Parathyroid adenoma (tissue), 2 donors: ENCODE measurements at regions not wholly inside any gene's neighbourhood (a gene's known extent, or its start where the extent isn't known, plus 50 kb on each side); places are given as distances from the start of the nearest gene placed in this dataset.

Experiments used
- H2AFZ ChIP-seq: fragments of 300-600 bp; sonication (generic); one replicate; pipeline ENCODE4 v1.7.0; 2017; ENCODE audit warnings: antibody characterized with exemption, mild to moderate bottlenecking
- H3K27ac ChIP-seq: fragments of 300-600 bp; sonication (generic); one replicate; pipeline ENCODE4 v1.7.0; 2017
- H3K27me3 ChIP-seq: fragments of 300-600 bp; sonication (generic); one replicate; pipeline ENCODE4 v1.7.0; 2017; ENCODE audit warnings: low read length; ENCODE audit not compliant: control insufficient read depth, insufficient read depth
- H3K36me3 ChIP-seq: fragments of 300-600 bp; sonication (generic); one replicate; pipeline ENCODE4 v1.7.0; 2017; ENCODE audit warnings: low read length; ENCODE audit not compliant: control insufficient read depth, insufficient read depth
- H3K4me1 ChIP-seq: fragments of 300-600 bp; sonication (generic); one replicate; pipeline ENCODE4 v1.7.0; 2017; ENCODE audit warnings: control low read depth
- H3K4me2 ChIP-seq: fragments of 300-600 bp; sonication (generic); one replicate; pipeline ENCODE4 v1.7.0; 2017; ENCODE audit warnings: low read length
- H3K4me3 ChIP-seq: fragments of 300-600 bp; sonication (generic); one replicate; pipeline ENCODE4 v1.7.0; 2017; ENCODE audit warnings: low read depth, low read length
- H3K79me2 ChIP-seq: fragments of 300-600 bp; sonication (generic); one replicate; pipeline ENCODE4 v1.7.0; 2017; ENCODE audit warnings: control low read depth
- H3K9ac ChIP-seq: fragments of 300-600 bp; sonication (generic); one replicate; pipeline ENCODE4 v1.7.0; 2017; ENCODE audit warnings: mild to moderate bottlenecking
- H3K9me3 ChIP-seq: fragments of 300-600 bp; sonication (generic); one replicate; pipeline ENCODE4 v1.7.0; 2017; ENCODE audit warnings: low read length; ENCODE audit not compliant: control insufficient read depth
- TF ChIP-seq, protein P1 (sequence below): fragments of 300-600 bp; sonication (generic); IDR thresholded peaks from one replicate; pipeline ENCODE4 v1.7.0; 2017; ENCODE audit warnings: antibody characterized with exemption, mild to moderate bottlenecking
- donor health status: primary hyperparathyroidism.

GRCh38 chrX:96575011-96575410, 109.6 kb upstream of the DIAPH2 start:
- H2AFZ ChIP-seq: no peak overlapping the region
- no peak overlapping the region for H3K4me2 ChIP-seq
- TF ChIP-seq, protein P1, sequence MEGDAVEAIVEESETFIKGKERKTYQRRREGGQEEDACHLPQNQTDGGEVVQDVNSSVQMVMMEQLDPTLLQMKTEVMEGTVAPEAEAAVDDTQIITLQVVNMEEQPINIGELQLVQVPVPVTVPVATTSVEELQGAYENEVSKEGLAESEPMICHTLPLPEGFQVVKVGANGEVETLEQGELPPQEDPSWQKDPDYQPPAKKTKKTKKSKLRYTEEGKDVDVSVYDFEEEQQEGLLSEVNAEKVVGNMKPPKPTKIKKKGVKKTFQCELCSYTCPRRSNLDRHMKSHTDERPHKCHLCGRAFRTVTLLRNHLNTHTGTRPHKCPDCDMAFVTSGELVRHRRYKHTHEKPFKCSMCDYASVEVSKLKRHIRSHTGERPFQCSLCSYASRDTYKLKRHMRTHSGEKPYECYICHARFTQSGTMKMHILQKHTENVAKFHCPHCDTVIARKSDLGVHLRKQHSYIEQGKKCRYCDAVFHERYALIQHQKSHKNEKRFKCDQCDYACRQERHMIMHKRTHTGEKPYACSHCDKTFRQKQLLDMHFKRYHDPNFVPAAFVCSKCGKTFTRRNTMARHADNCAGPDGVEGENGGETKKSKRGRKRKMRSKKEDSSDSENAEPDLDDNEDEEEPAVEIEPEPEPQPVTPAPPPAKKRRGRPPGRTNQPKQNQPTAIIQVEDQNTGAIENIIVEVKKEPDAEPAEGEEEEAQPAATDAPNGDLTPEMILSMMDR: no peak

DNA sequence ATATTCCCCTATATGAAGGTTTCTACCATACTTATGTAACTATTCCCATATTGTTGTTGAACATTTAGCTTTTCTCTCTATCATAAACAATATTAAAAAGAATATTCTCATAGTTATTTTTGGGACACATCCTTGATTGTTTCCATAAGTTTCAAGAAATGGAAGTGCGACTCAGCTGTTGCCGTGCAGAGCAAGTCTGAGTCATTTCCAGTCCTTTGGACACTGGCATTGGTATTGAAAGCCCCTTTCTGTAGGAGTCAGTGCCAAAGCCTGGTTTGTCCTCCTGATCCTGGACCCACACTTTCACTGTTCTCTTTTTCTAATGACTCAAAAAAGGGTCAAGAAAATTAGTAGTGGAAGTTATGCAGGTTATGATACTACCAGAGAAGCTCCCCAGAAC, 108.3 kb upstream of the DIAPH2 start:
- H2AFZ ChIP-seq: no peak overlapping the region
- H3K79me2 ChIP-seq: no peaks in the 10 kb centered on the region
- no peak overlapping the region for H3K27ac ChIP-seq
- no peaks in the 10 kb centered on the region for H3K9me3 ChIP-seq
- no peaks in the 10 kb centered on the region for H3K36me3 ChIP-seq
- no peaks in the 10 kb centered on the region for H3K27me3 ChIP-seq
- H3K9ac ChIP-seq: no peak overlapping the region
- H3K4me3 ChIP-seq: no peak overlapping the region
- H3K4me2 ChIP-seq: no peak overlapping the region
- H3K4me1 ChIP-seq: no peaks in the 10 kb centered on the region
- TF ChIP-seq, protein P1: no peak

More at GRCh38 chrX:96575011-96575410, 109.6 kb upstream of the DIAPH2 start:
- H3K79me2 ChIP-seq: no peaks in the 10 kb centered on the region
- no peak overlapping the region for H3K4me3 ChIP-seq
- no peak overlapping the region for H3K9ac ChIP-seq
- no peaks in the 10 kb centered on the region for H3K4me1 ChIP-seq
- H3K9me3 ChIP-seq: no peaks in the 10 kb centered on the region
- no peak overlapping the region for H3K27ac ChIP-seq
- H3K36me3 ChIP-seq: no peaks in the 10 kb centered on the region
- no peaks in the 10 kb centered on the region for H3K27me3 ChIP-seq

GRCh38 chrX:96578781-96579180, 105.9 kb upstream of the DIAPH2 start:
- no peak overlapping the region for H3K9ac ChIP-seq
- H3K36me3 ChIP-seq: no peaks in the 10 kb centered on the region
- H3K4me2 ChIP-seq: no peak overlapping the region
- no peaks in the 10 kb centered on the region for H3K4me1 ChIP-seq
- TF ChIP-seq, protein P1: no peak
- no peak overlapping the region for H3K27ac ChIP-seq
- H3K27me3 ChIP-seq: no peaks in the 10 kb centered on the region
- H3K79me2 ChIP-seq: no peaks in the 10 kb centered on the region
- H2AFZ ChIP-seq: no peak overlapping the region
- no peaks in the 10 kb centered on the region for H3K9me3 ChIP-seq
- no peak overlapping the region for H3K4me3 ChIP-seq

DNA sequence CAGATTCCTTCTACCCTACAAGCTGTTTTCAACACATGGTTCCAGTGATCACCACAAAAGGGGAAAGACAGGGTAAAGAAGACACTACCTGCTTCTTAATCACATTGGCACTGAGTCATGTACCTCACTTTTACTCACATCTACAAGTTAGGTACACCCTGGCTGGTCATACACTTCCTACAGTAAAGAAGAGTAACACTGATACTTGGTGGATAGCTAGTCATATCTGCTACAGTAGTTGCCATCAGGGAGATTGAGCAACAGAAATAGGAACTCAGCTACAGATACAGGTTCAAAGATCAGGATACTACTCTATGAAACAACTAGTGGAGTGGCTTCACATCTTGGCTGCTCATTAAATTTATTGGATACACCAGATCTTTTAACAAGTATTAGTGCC, 105.4 kb upstream of the DIAPH2 start:
- no peaks in the 10 kb centered on the region for H3K36me3 ChIP-seq
- TF ChIP-seq, protein P1: no peak
- no peaks in the 10 kb centered on the region for H3K79me2 ChIP-seq
- no peak overlapping the region for H3K27ac ChIP-seq
- no peaks in the 10 kb centered on the region for H3K9me3 ChIP-seq
- H3K4me2 ChIP-seq: no peak overlapping the region
- H3K9ac ChIP-seq: no peak overlapping the region
- H2AFZ ChIP-seq: no peak overlapping the region
- no peak overlapping the region for H3K4me3 ChIP-seq
- no peaks in the 10 kb centered on the region for H3K27me3 ChIP-seq
- no peaks in the 10 kb centered on the region for H3K4me1 ChIP-seq

DNA sequence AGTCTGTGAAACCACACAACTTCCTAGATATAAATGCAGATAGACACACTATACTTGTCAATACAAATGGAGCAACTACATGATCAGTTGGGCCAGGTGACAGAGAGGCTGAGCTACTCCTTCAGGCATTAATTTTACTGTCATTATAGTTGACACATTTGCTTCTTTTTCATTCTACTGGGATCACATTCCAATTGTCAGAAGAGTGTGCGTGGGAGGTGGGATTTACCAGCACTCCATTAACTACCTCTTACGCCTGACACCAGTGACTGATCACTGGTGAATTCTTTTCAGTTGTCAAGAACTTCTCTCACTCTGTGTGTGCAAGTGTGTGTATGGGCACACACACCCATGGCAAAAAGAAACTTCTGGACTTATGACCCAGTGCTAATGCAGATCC, 94.2 kb upstream of the DIAPH2 start:
- H3K4me1 ChIP-seq: no peaks in the 10 kb centered on the region
- H3K9me3 ChIP-seq: no peaks in the 10 kb centered on the region
- no peak overlapping the region for H3K4me2 ChIP-seq
- H3K27ac ChIP-seq: no peak overlapping the region
- no peaks in the 10 kb centered on the region for H3K36me3 ChIP-seq
- H3K79me2 ChIP-seq: no peaks in the 10 kb centered on the region
- H3K27me3 ChIP-seq: no peaks in the 10 kb centered on the region
- no peak overlapping the region for H3K9ac ChIP-seq
- H2AFZ ChIP-seq: no peak overlapping the region
- H3K4me3 ChIP-seq: no peak overlapping the region
- TF ChIP-seq, protein P1: no peak
